Vagina (tissue), 2 donors: ENCODE measurements at regions not wholly inside any gene's neighbourhood (a gene's known extent, or its start where the extent isn't known, plus 50 kb on each side); places are given as distances from the start of the nearest gene placed in this dataset.

Experiments used
- CTCF ChIP-seq, 3 experiments: fragments of 450-650 bp in 2 of 3; fragments of 200-600 bp in 1 of 3; sonication (generic) in 1 of 3; IDR thresholded peaks; one replicate each; pipeline ENCODE4 v1.5.1; 2017 to 2019; ENCODE audit warnings: antibody characterized with exemption in 3 of 3, mild to moderate bottlenecking in 2 of 3, moderate library complexity in 2 of 3
- POLR2A ChIP-seq, 2 donors: fragments of 450-650 bp; IDR thresholded peaks; one replicate each; pipeline ENCODE4 v1.6.1; 2017; ENCODE audit warnings: antibody characterized with exemption in 2 of 2, mild to moderate bottlenecking in 2 of 2, moderate library complexity in 2 of 2
- POLR2AphosphoS5 ChIP-seq, 2 donors: sonication (generic); formaldehyde crosslinking; IDR thresholded peaks; one replicate each; pipeline ENCODE4 v1.9.0; 2017; ENCODE audit warnings: antibody characterized with exemption in 2 of 2, mild to moderate bottlenecking in 2 of 2, low read depth in 1 of 2; ENCODE audit not compliant: insufficient read depth in 1 of 2

DNA sequence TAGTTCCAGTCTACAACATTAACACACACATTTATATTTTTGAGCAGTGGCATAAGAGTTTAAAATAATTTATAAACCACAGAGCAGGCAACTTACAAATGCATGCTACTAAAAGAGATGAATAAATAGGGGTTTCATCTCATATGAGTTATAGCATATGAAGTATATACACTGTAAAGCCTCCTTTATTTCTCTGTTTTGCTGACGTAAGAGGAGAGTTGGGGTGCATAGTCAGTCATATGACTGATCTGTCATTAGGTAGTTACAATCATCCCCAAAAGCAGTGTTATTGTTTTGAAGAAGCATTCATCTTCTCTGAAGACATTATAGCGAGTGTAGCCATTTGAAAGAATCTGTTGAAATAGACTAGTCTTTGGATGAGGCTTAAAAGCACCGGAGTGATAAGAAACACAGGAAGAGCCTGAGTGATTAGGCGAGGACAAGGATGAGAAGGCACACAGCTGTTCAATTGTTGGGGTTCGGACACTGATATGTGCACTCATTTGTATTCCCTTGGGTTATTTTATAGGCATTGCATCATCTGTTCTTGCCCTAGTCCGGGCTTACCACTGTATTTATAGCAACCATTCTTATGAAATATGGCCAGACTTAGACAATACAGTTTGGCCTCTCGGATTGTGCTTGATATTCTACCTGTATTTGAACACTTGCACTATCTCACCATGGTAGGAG lies 325.7 kb downstream of the SAMD5 start:
- TF ChIP-seq CTCF (IDR thresholded peaks at IDR 0.05), result no peak
- TF ChIP-seq POLR2A (IDR thresholded peaks at IDR 0.05), result no peak
- TF ChIP-seq POLR2AphosphoS5 (IDR thresholded peaks at IDR 0.05; ENCODE audit: insufficient read depth in 1 of 2, low read depth in 1 of 2), result no peak
